ENCODE measurements at regions not wholly inside any gene's neighbourhood (a gene's known extent, or its start where the extent isn't known, plus 50 kb on each side); places are given as distances from the start of the nearest gene placed in this dataset.
"Not testable (repeated sequence)": the region's sequence is repeated elsewhere in the genome, so short reads cannot be mapped to it uniquely, and the experiment has no call there.

GRCh38 chr3:71926262-71926600 lies 141.3 kb upstream of the PROK2 start:
- no peak overlapping the region for H2AK5ac ChIP-seq (ENCODE audit: insufficient read length, low read length)
- H3K27me3 Mint-ChIP-seq (ENCODE audit: low read depth): peaks cover 2% of the 10 kb centered on the region; the same call in 1 of the 2 replicates
- H4K5ac ChIP-seq (ENCODE audit: insufficient read length, low read depth, low read length): no peak overlapping the region
- H3K4ac ChIP-seq (ENCODE audit: low read depth, low read length): no peak overlapping the region
- no peaks in the 10 kb centered on the region for H3K9me3 ChIP-seq (ENCODE audit: control insufficient read depth, low read depth, low read length)
- no peaks in the 10 kb centered on the region for H3K27me3 ChIP-seq (ENCODE audit: insufficient read depth, low read length)
- no peak overlapping the region; a peak in 1 of 5 replicates for H3K4me3 Mint-ChIP-seq
- H3K23me2 ChIP-seq (ENCODE audit: insufficient read length, low read depth, low read length, poor library complexity, severe bottlenecking): no peaks in the 10 kb centered on the region
- no peak overlapping the region for H2AFZ ChIP-seq (ENCODE audit: low read length)
- no peak overlapping the region for H2BK20ac ChIP-seq (ENCODE audit: low read depth, low read length, poor library complexity, severe bottlenecking)
- H3T11ph ChIP-seq (ENCODE audit: low read length): no peak overlapping the region
- no peak overlapping the region for H2BK12ac ChIP-seq (ENCODE audit: insufficient read length, low read depth, low read length)
- no peaks in the 10 kb centered on the region for H3K79me2 ChIP-seq (ENCODE audit: insufficient read depth, low read length)
- peak overlapping the region; percentile 28 for H3K27ac ChIP-seq (ENCODE audit: insufficient read length, low read depth, low read length)
- H3K14ac ChIP-seq (ENCODE audit: insufficient read depth, low read length): no peak overlapping the region
- TF ChIP-seq CTCF (conservative IDR thresholded peaks at IDR 0.05): peak; percentile 81
- peak overlapping the region; percentile 32 to 90 (median 68); a peak in 2 of 7 replicates for H3K27ac Mint-ChIP-seq
- no peak overlapping the region for H4K8ac ChIP-seq (replicated peaks; ENCODE audit: insufficient read length, low read depth, low read length)
- DNase-seq: peak; percentile 92
- H3K36me3 Mint-ChIP-seq (ENCODE audit: insufficient read depth in 1 of 3, low read depth in 3 of 3): no peaks in the 10 kb centered on the region
- peaks cover 20% of the 10 kb centered on the region; the same call in 1 of the 2 replicates for H3K4me1 ChIP-seq (ENCODE audit: insufficient read depth, low read length)
- no peak overlapping the region for H3K56ac ChIP-seq (ENCODE audit: insufficient read length, low read depth, low read length)
- H3K9ac ChIP-seq (ENCODE audit: extremely low read depth, insufficient read length, low read length): no peak overlapping the region
- no CpG with 5 or more reads among the region's 2 CpGs for WGBS (ENCODE audit: extremely low coverage, insufficient read length, low lambda C conversion rate)
- no peak overlapping the region for H4K91ac ChIP-seq (ENCODE audit: insufficient read length, low read depth, low read length)
- no peaks in the 10 kb centered on the region for H3K9me3 Mint-ChIP-seq
- no peak overlapping the region for H2BK5ac ChIP-seq (ENCODE audit: insufficient read length, low read length)
- H4K20me1 ChIP-seq (ENCODE audit: control insufficient read depth, insufficient read depth, insufficient read length): no peaks in the 10 kb centered on the region
- no peak overlapping the region for H3K18ac ChIP-seq (ENCODE audit: insufficient read length, low read depth, low read length)
- H3K4me2 ChIP-seq (ENCODE audit: insufficient read depth, insufficient read length, low read length): peak overlapping the region; percentile 3
- H2BK120ac ChIP-seq (ENCODE audit: low read depth, low read length, poor library complexity, severe bottlenecking): no peak overlapping the region
- H2BK15ac ChIP-seq (ENCODE audit: low read depth, low read length): no peak overlapping the region
- no peaks in the 10 kb centered on the region for H3K79me1 ChIP-seq (ENCODE audit: insufficient read depth, low read depth, low read length, poor library complexity, severe bottlenecking)
- H3K23ac ChIP-seq (ENCODE audit: insufficient read length, low read depth, low read length): no peak overlapping the region
- H3K4me1 Mint-ChIP-seq: peaks cover 44 to 55% of the 10 kb centered on the region in 2 experiments

GRCh38 chr3:71925511-71926261 lies 140.7 kb upstream of the PROK2 start:
- not testable (repeated sequence) for H2AFZ ChIP-seq (ENCODE audit: low read length); H3K56ac ChIP-seq (ENCODE audit: insufficient read length, low read depth, low read length); H2BK12ac ChIP-seq (ENCODE audit: insufficient read length, low read depth, low read length); DNase-seq; H3K23ac ChIP-seq (ENCODE audit: insufficient read length, low read depth, low read length); H3K27me3 Mint-ChIP-seq (ENCODE audit: low read depth); H4K91ac ChIP-seq (ENCODE audit: insufficient read length, low read depth, low read length); H4K5ac ChIP-seq (ENCODE audit: insufficient read length, low read depth, low read length); H2AK5ac ChIP-seq (ENCODE audit: insufficient read length, low read length); H2BK120ac ChIP-seq (ENCODE audit: low read depth, low read length, poor library complexity, severe bottlenecking); H3K79me1 ChIP-seq (ENCODE audit: insufficient read depth, low read depth, low read length, poor library complexity, severe bottlenecking); H4K20me1 ChIP-seq (ENCODE audit: control insufficient read depth, insufficient read depth, insufficient read length); H3K14ac ChIP-seq (ENCODE audit: insufficient read depth, low read length); H3K9me3 ChIP-seq (ENCODE audit: control insufficient read depth, low read depth, low read length); H3K4ac ChIP-seq (ENCODE audit: low read depth, low read length); H4K8ac ChIP-seq (replicated peaks; ENCODE audit: insufficient read length, low read depth, low read length); H3K23me2 ChIP-seq (ENCODE audit: insufficient read length, low read depth, low read length, poor library complexity, severe bottlenecking); H2BK5ac ChIP-seq (ENCODE audit: insufficient read length, low read length); H3K36me3 Mint-ChIP-seq (ENCODE audit: insufficient read depth in 1 of 3, low read depth in 3 of 3); H3K18ac ChIP-seq (ENCODE audit: insufficient read length, low read depth, low read length); H3K79me2 ChIP-seq (ENCODE audit: insufficient read depth, low read length); H3T11ph ChIP-seq (ENCODE audit: low read length); H2BK20ac ChIP-seq (ENCODE audit: low read depth, low read length, poor library complexity, severe bottlenecking); H3K27me3 ChIP-seq (ENCODE audit: insufficient read depth, low read length); H2BK15ac ChIP-seq (ENCODE audit: low read depth, low read length); H3K9me3 Mint-ChIP-seq; H3K9ac ChIP-seq (ENCODE audit: extremely low read depth, insufficient read length, low read length)
- H3K27ac ChIP-seq (ENCODE audit: insufficient read length, low read depth, low read length): peak overlapping the region; percentile 65
- WGBS (ENCODE audit: extremely low coverage, insufficient read length, low lambda C conversion rate): no CpG with 5 or more reads among the region's 13 CpGs
- peaks cover 39 to 51% of the 10 kb centered on the region in 2 experiments for H3K4me1 Mint-ChIP-seq
- H3K27ac Mint-ChIP-seq: peak overlapping the region; percentile 37 to 90 (median 78); a peak in 4 of 7 replicates
- peak overlapping the region; percentile 8; a peak in 2 of 5 replicates for H3K4me3 Mint-ChIP-seq
- H3K4me1 ChIP-seq (ENCODE audit: insufficient read depth, low read length): peaks cover 18% of the 10 kb centered on the region; the same call in 1 of the 2 replicates
- peak overlapping the region; percentile 3 for H3K4me2 ChIP-seq (ENCODE audit: insufficient read depth, insufficient read length, low read length)

Measured in H9 (cell line).